Parathyroid adenoma (tissue), 2 donors: ENCODE measurements at regions not wholly inside any gene's neighbourhood (a gene's known extent, or its start where the extent isn't known, plus 50 kb on each side); places are given as distances from the start of the nearest gene placed in this dataset.

Experiments used
- H2AFZ ChIP-seq: fragments of 300-600 bp; sonication (generic); one replicate; pipeline ENCODE4 v1.7.0; 2017; ENCODE audit warnings: antibody characterized with exemption, mild to moderate bottlenecking
- H3K27ac ChIP-seq: fragments of 300-600 bp; sonication (generic); one replicate; pipeline ENCODE4 v1.7.0; 2017
- H3K27me3 ChIP-seq: fragments of 300-600 bp; sonication (generic); one replicate; pipeline ENCODE4 v1.7.0; 2017; ENCODE audit warnings: low read length; ENCODE audit not compliant: control insufficient read depth, insufficient read depth
- H3K36me3 ChIP-seq: fragments of 300-600 bp; sonication (generic); one replicate; pipeline ENCODE4 v1.7.0; 2017; ENCODE audit warnings: low read length; ENCODE audit not compliant: control insufficient read depth, insufficient read depth
- H3K4me1 ChIP-seq: fragments of 300-600 bp; sonication (generic); one replicate; pipeline ENCODE4 v1.7.0; 2017; ENCODE audit warnings: control low read depth
- H3K4me2 ChIP-seq: fragments of 300-600 bp; sonication (generic); one replicate; pipeline ENCODE4 v1.7.0; 2017; ENCODE audit warnings: low read length
- H3K4me3 ChIP-seq: fragments of 300-600 bp; sonication (generic); one replicate; pipeline ENCODE4 v1.7.0; 2017; ENCODE audit warnings: low read depth, low read length
- H3K79me2 ChIP-seq: fragments of 300-600 bp; sonication (generic); one replicate; pipeline ENCODE4 v1.7.0; 2017; ENCODE audit warnings: control low read depth
- H3K9ac ChIP-seq: fragments of 300-600 bp; sonication (generic); one replicate; pipeline ENCODE4 v1.7.0; 2017; ENCODE audit warnings: mild to moderate bottlenecking
- H3K9me3 ChIP-seq: fragments of 300-600 bp; sonication (generic); one replicate; pipeline ENCODE4 v1.7.0; 2017; ENCODE audit warnings: low read length; ENCODE audit not compliant: control insufficient read depth
- CTCF ChIP-seq: fragments of 300-600 bp; sonication (generic); IDR thresholded peaks from one replicate; pipeline ENCODE4 v1.7.0; 2017; ENCODE audit warnings: antibody characterized with exemption, mild to moderate bottlenecking
- donor health status: primary hyperparathyroidism.

DNA sequence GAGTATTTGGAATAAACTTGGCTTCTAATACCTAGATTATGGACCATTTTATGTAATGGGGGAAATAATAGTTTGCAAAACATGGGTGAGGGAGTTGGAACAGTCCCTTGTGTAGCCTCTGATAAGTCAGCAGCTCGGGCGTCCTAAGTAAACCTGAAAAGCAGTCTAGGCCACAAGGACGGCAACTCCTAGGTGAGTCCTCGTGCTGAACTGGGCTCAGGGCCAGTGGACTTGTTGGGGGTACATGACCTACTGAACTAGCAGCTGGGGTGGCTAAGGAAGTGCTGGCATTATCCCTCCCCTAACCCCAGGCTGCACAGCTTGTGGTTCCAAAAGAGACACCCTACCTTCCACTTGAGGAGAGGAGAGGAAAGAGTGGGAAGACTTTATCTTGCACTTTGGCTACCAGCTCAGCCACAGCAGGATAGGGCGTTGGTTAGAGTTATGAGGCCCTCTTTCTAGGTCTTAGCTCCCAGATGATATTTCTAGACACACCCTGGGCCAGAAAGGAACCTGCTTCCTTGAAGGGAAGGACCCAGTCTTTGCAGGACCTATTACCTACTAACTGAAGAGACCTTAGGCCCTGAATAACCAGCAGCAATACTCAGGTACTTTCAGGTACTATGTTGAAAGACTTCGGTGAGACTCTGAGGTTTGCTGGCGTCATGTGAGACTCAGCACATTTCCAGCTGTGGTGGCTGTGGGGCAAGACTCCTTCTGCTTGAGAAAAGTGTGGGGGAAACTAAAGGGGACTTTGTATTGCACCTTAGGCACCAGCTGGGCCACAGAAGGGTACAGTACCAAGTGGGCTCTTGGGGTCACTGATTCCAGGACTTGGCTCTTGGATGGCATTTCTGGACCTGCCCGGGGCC is 71.0 kb downstream of the AQP4 start:
- H3K27me3 ChIP-seq, result no peaks in the 10 kb centered on the region
- H3K79me2 ChIP-seq, result no peaks in the 10 kb centered on the region
- no peaks in the 10 kb centered on the region for H3K9me3 ChIP-seq
- no peak overlapping the region for H3K4me3 ChIP-seq
- TF ChIP-seq CTCF, result no peak
- no peak overlapping the region for H3K4me2 ChIP-seq
- H3K27ac ChIP-seq, result no peak overlapping the region
- H3K36me3 ChIP-seq, result no peaks in the 10 kb centered on the region
- no peak overlapping the region for H2AFZ ChIP-seq
- H3K4me1 ChIP-seq, result no peaks in the 10 kb centered on the region
- H3K9ac ChIP-seq, result no peak overlapping the region

DNA sequence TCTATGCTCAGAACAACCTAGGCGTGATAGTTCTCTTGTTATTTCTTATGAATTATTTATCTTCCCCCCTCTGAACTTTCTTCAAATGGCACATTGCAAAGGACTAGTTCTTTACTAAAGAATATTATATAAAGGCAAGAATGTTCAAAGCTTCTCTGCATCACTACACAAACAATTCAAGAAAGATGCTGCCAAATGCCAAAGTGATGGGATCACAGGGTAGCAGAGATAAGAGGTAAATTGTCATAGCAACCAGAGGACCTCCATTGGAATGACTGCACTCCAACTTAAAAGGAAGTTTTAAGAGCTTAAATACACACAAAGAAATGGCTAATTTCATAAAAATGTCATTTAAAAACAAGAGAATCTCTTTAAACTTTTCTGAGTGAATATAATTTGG is 72.8 kb downstream of the AQP4 start:
- no peaks in the 10 kb centered on the region for H3K79me2 ChIP-seq
- no peaks in the 10 kb centered on the region for H3K4me1 ChIP-seq
- no peak overlapping the region for H3K27ac ChIP-seq
- no peaks in the 10 kb centered on the region for H3K36me3 ChIP-seq
- H3K9me3 ChIP-seq, result no peaks in the 10 kb centered on the region
- H3K9ac ChIP-seq, result no peak overlapping the region
- H3K4me2 ChIP-seq, result no peak overlapping the region
- no peak overlapping the region for H3K4me3 ChIP-seq
- no peak for TF ChIP-seq CTCF
- H2AFZ ChIP-seq, result no peak overlapping the region
- no peaks in the 10 kb centered on the region for H3K27me3 ChIP-seq

GRCh38 chr18:26791676-26792075 is 73.8 kb downstream of the AQP4 start:
- Histone ChIP-seq H3K4me1 (no peaks in the 10 kb centered on the region), H3K9me3 (no peaks in the 10 kb centered on the region), H3K27ac (no peak overlapping the region), H3K79me2 (no peaks in the 10 kb centered on the region), H3K36me3 (no peaks in the 10 kb centered on the region), H3K9ac (no peak overlapping the region), H3K4me2 (no peak overlapping the region), H3K4me3 (no peak overlapping the region), H3K27me3 (no peaks in the 10 kb centered on the region), H2AFZ (no peak overlapping the region)
- TF ChIP-seq CTCF, result no peak

DNA sequence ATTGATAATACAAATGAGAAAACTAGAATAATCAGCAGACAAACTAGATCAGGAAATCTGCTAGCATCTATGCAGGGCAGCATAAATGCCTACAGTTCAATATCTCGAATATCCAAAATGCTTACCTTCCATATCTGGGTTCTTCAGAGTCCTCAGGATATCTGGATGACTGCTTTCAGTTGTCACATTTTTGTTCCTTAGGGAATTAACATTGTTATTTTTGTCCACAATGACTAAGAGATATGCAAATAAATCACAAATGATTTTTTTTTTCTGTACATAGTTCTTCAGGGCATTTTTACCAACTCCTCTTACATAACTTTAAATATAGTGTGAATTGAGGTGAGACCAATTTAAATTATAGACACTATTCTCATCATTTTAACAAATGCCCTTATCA is 80.9 kb downstream of the AQP4 start:
- H3K27me3 ChIP-seq, result no peaks in the 10 kb centered on the region
- H3K27ac ChIP-seq, result no peak overlapping the region
- no peak overlapping the region for H3K4me2 ChIP-seq
- no peaks in the 10 kb centered on the region for H3K79me2 ChIP-seq
- no peak overlapping the region for H3K9ac ChIP-seq
- TF ChIP-seq CTCF, result no peak
- no peak overlapping the region for H3K4me3 ChIP-seq
- no peaks in the 10 kb centered on the region for H3K9me3 ChIP-seq
- H2AFZ ChIP-seq, result no peak overlapping the region
- no peaks in the 10 kb centered on the region for H3K36me3 ChIP-seq
- H3K4me1 ChIP-seq, result no peaks in the 10 kb centered on the region

- no peak for TF ChIP-seq CTCF
- H3K4me1 ChIP-seq, result no peaks in the 10 kb centered on the region
- H3K9me3 ChIP-seq, result no peaks in the 10 kb centered on the region
- no peak overlapping the region for H3K4me3 ChIP-seq
- H3K9ac ChIP-seq, result no peak overlapping the region
- no peak overlapping the region for H3K27ac ChIP-seq
- H3K4me2 ChIP-seq, result no peak overlapping the region
- H3K36me3 ChIP-seq, result no peaks in the 10 kb centered on the region
- H2AFZ ChIP-seq, result no peak overlapping the region
- no peaks in the 10 kb centered on the region for H3K27me3 ChIP-seq
- H3K79me2 ChIP-seq, result no peaks in the 10 kb centered on the region
These were observed 82.3 kb downstream of the AQP4 start for GRCh38 chr18:26783170-26783569.
